Natural killer cell (primary cell): ENCODE measurements at regions not wholly inside any gene's neighbourhood (a gene's known extent, or its start where the extent isn't known, plus 50 kb on each side); places are given as distances from the start of the nearest gene placed in this dataset.

Source experiments
- ATAC-seq, 3 donors: fragments of 150-1000 bp in 2 of 3; fragments of 200-7000 bp in 1 of 3; cut with Tn5 transposase; 1 replicate in 1 of 3; 2 replicates in 2 of 3; pipeline ENCODE4 v1.10.0; 2021; ENCODE audit warnings: mild to moderate bottlenecking in 2 of 3, moderate library complexity in 2 of 3
- DNase-seq, 2 donors: peaks; one replicate each; pipeline versions ENCODE4 v3.0.0 to v3.0.0-alpha.2; 2013 to 2021; ENCODE audit warnings: mixed read lengths in 1 of 2
- H3K27ac ChIP-seq: one replicate; pipeline ENCODE4 v1.5.1; 2013; ENCODE audit warnings: mild to moderate bottlenecking, low read length
- H3K27me3 ChIP-seq: one replicate; pipeline ENCODE4 v1.6.1; 2013; ENCODE audit warnings: low read length; ENCODE audit not compliant: control insufficient read depth, insufficient read depth
- H3K36me3 ChIP-seq: one replicate; pipeline ENCODE4 v1.6.1; 2013; ENCODE audit warnings: low read length; ENCODE audit not compliant: control insufficient read depth, insufficient read depth
- H3K4me1 ChIP-seq: one replicate; pipeline ENCODE4 v1.6.1; 2013; ENCODE audit warnings: low read length; ENCODE audit not compliant: control insufficient read depth, insufficient read depth
- H3K4me3 ChIP-seq: one replicate; pipeline ENCODE4 v1.5.1; 2013; ENCODE audit warnings: low read length
- H3K9me3 ChIP-seq: one replicate; pipeline ENCODE4 v1.6.1; 2013; ENCODE audit warnings: low read length; ENCODE audit not compliant: control insufficient read depth, insufficient read depth
- H3K27ac Mint-ChIP-seq, 2 donors: one replicate each; pipeline ENCODE4 v1.8.0; 2022; ENCODE audit warnings: mild to moderate bottlenecking in 2 of 2, mixed read lengths in 2 of 2, moderate library complexity in 1 of 2
- H3K27me3 Mint-ChIP-seq, 2 donors: one replicate each; pipeline ENCODE4 v1.8.0; 2022; ENCODE audit warnings: low read depth in 2 of 2, mixed read lengths in 2 of 2
- H3K36me3 Mint-ChIP-seq: one replicate; pipeline ENCODE4 v1.8.0; 2022; ENCODE audit warnings: mixed read lengths
- H3K4me1 Mint-ChIP-seq, 2 donors: one replicate each; pipeline ENCODE4 v1.8.0; 2022; ENCODE audit warnings: mixed read lengths in 2 of 2
- H3K4me3 Mint-ChIP-seq: one replicate; pipeline ENCODE4 v1.8.0; 2022; ENCODE audit warnings: mild to moderate bottlenecking, moderate library complexity, mixed read lengths
- H3K9me3 Mint-ChIP-seq, 2 donors: one replicate each; pipeline ENCODE4 v1.8.0; 2022; ENCODE audit warnings: mixed read lengths in 2 of 2
- CTCF ChIP-seq: fragments of 200-600 bp; IDR thresholded peaks from one replicate; pipeline ENCODE4 v1.8.0; 2022; ENCODE audit warnings: antibody characterized with exemption
- WGBS: methylation state at CpG from one replicate; pipeline ENCODE4 v1.1.7; 2013; ENCODE audit warnings: missing lambda C conversion rate; ENCODE audit not compliant: insufficient coverage; 5-methylcytosine and 5-hydroxymethylcytosine counted together
- intact Hi-C: fragments of 100-400 bp; cut with micrococcal nuclease; formaldehyde crosslinking; loops from one replicate; pipeline ENCODE4 v1.14.2; 2022

DNA sequence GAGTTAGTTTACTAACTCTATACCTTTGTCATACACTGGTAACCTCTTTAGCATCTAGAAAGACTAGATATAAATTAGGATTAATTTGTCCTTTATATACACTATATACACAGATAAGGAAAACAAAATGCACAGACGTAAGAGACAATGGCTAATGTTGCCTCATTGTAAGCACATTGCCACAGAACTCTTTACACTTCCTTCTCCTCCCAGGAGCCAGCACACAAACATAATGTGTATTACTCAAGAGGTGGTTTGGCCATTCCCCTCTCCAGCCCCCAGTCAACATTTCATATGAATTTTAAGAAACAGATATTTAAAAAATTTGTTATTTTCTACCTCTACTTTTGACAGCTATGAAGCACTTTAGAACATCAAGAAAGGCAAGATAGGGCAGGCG, 131.4 kb upstream of the OR4E1 start:
- H3K9me3 Mint-ChIP-seq: no peaks in the 10 kb centered on the region
- H3K4me3 Mint-ChIP-seq: no peak overlapping the region
- no peaks in the 10 kb centered on the region for H3K36me3 Mint-ChIP-seq
- 90% methylated on average over 2 of the region's 2 CpGs for WGBS
- no peak for DNase-seq
- no peak for ATAC-seq
- Histone ChIP-seq H3K27ac (no peak overlapping the region), H3K9me3 (no peaks in the 10 kb centered on the region), H3K4me1 (no peaks in the 10 kb centered on the region), H3K27me3 (peaks cover 3% of the 10 kb centered on the region), H3K36me3 (no peaks in the 10 kb centered on the region), H3K4me3 (no peak overlapping the region)
- TF ChIP-seq CTCF: no peak
- H3K4me1 Mint-ChIP-seq: no peaks in the 10 kb centered on the region
- no peak overlapping the region for H3K27ac Mint-ChIP-seq
- intact Hi-C loops: no loop called here
- peaks cover 18 to 29% of the 10 kb centered on the region in 2 donors for H3K27me3 Mint-ChIP-seq

- H3K27me3 Mint-ChIP-seq: peaks cover 20 to 27% of the 10 kb centered on the region in 2 donors
- no peaks in the 10 kb centered on the region for H3K9me3 ChIP-seq
- H3K4me3 ChIP-seq: no peak overlapping the region
- H3K36me3 ChIP-seq: no peaks in the 10 kb centered on the region
- H3K27me3 ChIP-seq: peaks cover 7% of the 10 kb centered on the region
- H3K4me1 ChIP-seq: no peaks in the 10 kb centered on the region
- intact Hi-C loops: no loop called here
- ATAC-seq (no peak), DNase-seq (no peak)
- H3K36me3 Mint-ChIP-seq: no peaks in the 10 kb centered on the region
- H3K27ac Mint-ChIP-seq: no peak overlapping the region
- H3K4me3 Mint-ChIP-seq: no peak overlapping the region
- no peak for TF ChIP-seq CTCF
- H3K27ac ChIP-seq: no peak overlapping the region
- WGBS: 100% methylated on average over 1 of the region's 1 CpG
- H3K9me3 Mint-ChIP-seq: no peaks in the 10 kb centered on the region
- no peaks in the 10 kb centered on the region for H3K4me1 Mint-ChIP-seq
Observed at GRCh38 chr14:21802441-21802840, 128.8 kb upstream of the OR4E1 start.

- no peak for ATAC-seq
- 69% methylated on average over 2 of the region's 2 CpGs for WGBS
- no peak for TF ChIP-seq CTCF
- Histone ChIP-seq H3K36me3 (no peaks in the 10 kb centered on the region), H3K27ac (no peak overlapping the region), H3K27me3 (peaks cover 5% of the 10 kb centered on the region), H3K9me3 (no peaks in the 10 kb centered on the region), H3K4me3 (no peak overlapping the region), H3K4me1 (no peaks in the 10 kb centered on the region)
- Mint-ChIP-seq H3K9me3 (no peaks in the 10 kb centered on the region), H3K27me3 (peaks cover 20 to 49% of the 10 kb centered on the region in 2 donors), H3K4me3 (no peak overlapping the region), H3K36me3 (no peaks in the 10 kb centered on the region), H3K4me1 (no peaks in the 10 kb centered on the region), H3K27ac (no peak overlapping the region)
- peak in 1 of 2 donors; percentile 50 for DNase-seq
- intact Hi-C loops: no loop called here
Observed at GRCh38 chr14:21796916-21797315, 123.3 kb upstream of the OR4E1 start.

GRCh38 chr14:21795456-21795855, 121.8 kb upstream of the OR4E1 start:
- Histone ChIP-seq H3K4me1 (no peaks in the 10 kb centered on the region), H3K4me3 (no peak overlapping the region), H3K9me3 (no peaks in the 10 kb centered on the region), H3K36me3 (no peaks in the 10 kb centered on the region), H3K27me3 (peaks cover 4% of the 10 kb centered on the region), H3K27ac (no peak overlapping the region)
- H3K4me3 Mint-ChIP-seq: no peak overlapping the region
- H3K27me3 Mint-ChIP-seq: peaks cover 23 to 59% of the 10 kb centered on the region in 2 donors
- no peaks in the 10 kb centered on the region for H3K9me3 Mint-ChIP-seq
- DNase-seq: no peak
- no peak for ATAC-seq
- intact Hi-C loops: no loop called here
- no peaks in the 10 kb centered on the region for H3K4me1 Mint-ChIP-seq
- WGBS: 36% methylated on average over 2 of the region's 2 CpGs
- H3K27ac Mint-ChIP-seq: no peak overlapping the region
- no peak for TF ChIP-seq CTCF
- no peaks in the 10 kb centered on the region for H3K36me3 Mint-ChIP-seq
